GM12878 (cell line): ENCODE measurements at regions not wholly inside any gene's neighbourhood (a gene's known extent, or its start where the extent isn't known, plus 50 kb on each side); places are given as distances from the start of the nearest gene placed in this dataset.

Experiments
- ATAC-seq: fragments of 200-7000 bp; cut with Tn5 transposase; 3 replicates; pipeline ENCODE4 v1.9.1; 2020; ENCODE audit warnings: mild to moderate bottlenecking, moderate library complexity
- BruUV-seq: library from RNA; stranded (reverse); fragments of 400-500 nt; replicated peaks from 2 replicates; lab custom pipeline; 2021; lab: Mats Ljungman, UMichigan
- CTCF ChIA-PET: fragments of 300-600 bp; sonication (Branson Sonifier 250); formaldehyde crosslinking; extraction: SDS; loops from one replicate; lab custom pipeline; 2021; ENCODE audit warnings: inconsistent platforms; lab: Yijun Ruan, JAX
- POLR2A ChIA-PET: fragments of 350-600 bp; formaldehyde crosslinking; extraction: SDS; loops from one replicate; lab custom pipeline; 2021; ENCODE audit warnings: inconsistent platforms; lab: Charles Lee
- RAD21 ChIA-PET: fragments of 300-600 bp; sonication (Branson Sonifier 250); formaldehyde crosslinking; loops from one replicate; lab custom pipeline; 2023; ENCODE audit warnings: antibody characterized with exemption; ENCODE audit not compliant: unreplicated experiment; lab: Charles Lee
- SMC1A ChIA-PET: fragments of 300-600 bp; sonication (Branson Sonifier 250); formaldehyde crosslinking; loops from one replicate; lab custom pipeline; 2023; ENCODE audit not compliant: unreplicated experiment, uncharacterized antibody; lab: Charles Lee
- DNase-seq: peaks from one replicate; pipeline ENCODE4 v3.0.0-alpha.2; 2011; ENCODE audit warnings: low read depth, low spot score
- FAIRE-seq: peaks from 3 replicates; lab custom pipeline; 2011; peaks lifted over from hg19 to GRCh38; lab: Jason Lieb, UNC
- H2AFZ ChIP-seq: 2 replicates; pipeline ENCODE4 v1.6.0; 2011; ENCODE audit warnings: low read depth, low read length, control low read depth; ENCODE audit not compliant: control insufficient read depth
- H3K27ac ChIP-seq: 2 replicates; pipeline ENCODE4 v1.5.1; 2011; ENCODE audit warnings: control low read depth; ENCODE audit not compliant: control insufficient read depth, insufficient read depth
- H3K27me3 ChIP-seq, 2 experiments: replicated peaks in 1 of 2; 2 replicates each; pipeline versions ENCODE4 v1.6.0 to v1.6.1; 2011; ENCODE audit warnings: low read length in 1 of 2; ENCODE audit not compliant: control insufficient read depth in 2 of 2, insufficient read depth in 2 of 2
- H3K36me3 ChIP-seq, 2 experiments: 2 replicates each; pipeline ENCODE4 v1.5.1; 2011; ENCODE audit warnings: low read length in 1 of 2; ENCODE audit not compliant: control insufficient read depth in 2 of 2, insufficient read depth in 2 of 2
- H3K4me1 ChIP-seq: 2 replicates; pipeline ENCODE4 v1.6.1; 2011; ENCODE audit warnings: mild to moderate bottlenecking, low read length, moderate library complexity, mixed read lengths; ENCODE audit not compliant: control insufficient read depth, insufficient read depth
- H3K4me2 ChIP-seq: 2 replicates; pipeline ENCODE4 v1.6.0; 2011; ENCODE audit warnings: control low read depth; ENCODE audit not compliant: control insufficient read depth, insufficient read depth
- H3K4me3 ChIP-seq: fragments of 200-600 bp; sonication (generic); 2 replicates; pipeline ENCODE4 v1.5.1; 2016
- H3K79me2 ChIP-seq: 2 replicates; pipeline ENCODE4 v1.6.0; 2011; ENCODE audit warnings: low read length; ENCODE audit not compliant: control insufficient read depth, insufficient read depth
- H3K9ac ChIP-seq: 2 replicates; pipeline ENCODE4 v1.8.0; 2011; ENCODE audit warnings: low read length, control low read depth, mixed read lengths; ENCODE audit not compliant: control insufficient read depth, insufficient read depth
- H3K9me3 ChIP-seq: replicated peaks from 3 replicates; pipeline ENCODE4 v1.5.1; 2011; ENCODE audit warnings: mild to moderate bottlenecking, low read length; ENCODE audit not compliant: control insufficient read depth, insufficient read depth
- H4K20me1 ChIP-seq: 2 replicates; pipeline ENCODE4 v1.6.0; 2011; ENCODE audit not compliant: control insufficient read depth, insufficient read depth
- BRCA1 ChIP-seq: IDR thresholded peaks from 2 replicates; pipeline ENCODE4 v1.6.1; 2011; ENCODE audit warnings: low read depth, low read length, improper control_type of control experiment
- HCFC1 ChIP-seq: fragments of 150-350 bp; IDR thresholded peaks from 2 replicates; pipeline ENCODE4 v1.6.1; 2014; ENCODE audit warnings: low read length
- IKZF2 ChIP-seq, 2 experiments: fragments of 450-650 bp; IDR thresholded peaks; 2 replicates each; pipeline ENCODE4 v1.6.1; 2017; ENCODE audit warnings: mild to moderate bottlenecking in 2 of 2, moderate library complexity in 2 of 2
- KDM1A ChIP-seq: fragments of 200-600 bp; sonication (generic); IDR thresholded peaks from 2 replicates; pipeline ENCODE4 v1.6.1; 2016; ENCODE audit warnings: borderline replicate concordance
- MYC ChIP-seq: IDR thresholded peaks from 2 replicates; pipeline ENCODE4 v1.6.1; 2011; ENCODE audit warnings: mild to moderate bottlenecking, low read length, moderate library complexity, inconsistent platforms; ENCODE audit not compliant: insufficient read depth, insufficient replicate concordance, insufficient read length, severe bottlenecking
- NFIC ChIP-seq: IDR thresholded peaks from 2 replicates; pipeline ENCODE4 v1.6.1; 2012; ENCODE audit warnings: low read depth, mild to moderate bottlenecking, inconsistent platforms, low read length, moderate library complexity
- NFXL1 ChIP-seq: fragments of 450-650 bp; IDR thresholded peaks from 2 replicates; pipeline ENCODE4 v1.6.1; 2017; ENCODE audit warnings: antibody characterized with exemption, mild to moderate bottlenecking, borderline replicate concordance
- NR2C1 ChIP-seq: fragments of 450-650 bp; IDR thresholded peaks from 2 replicates; pipeline ENCODE4 v1.6.1; 2017; ENCODE audit warnings: antibody characterized with exemption, mild to moderate bottlenecking, moderate library complexity
- PAX5 ChIP-seq: IDR thresholded peaks from 2 replicates; pipeline ENCODE4 v1.6.1; 2011; ENCODE audit warnings: low read depth, low read length, borderline replicate concordance
- POLR2AphosphoS2 ChIP-seq: IDR thresholded peaks from 2 replicates; pipeline ENCODE4 v1.6.1; 2011; ENCODE audit warnings: low read depth, mild to moderate bottlenecking, low read length, improper control_type of control experiment, moderate library complexity
- RCOR1 ChIP-seq: conservative IDR thresholded peaks from 2 replicates; pipeline ENCODE4 v1.6.1; 2012; ENCODE audit warnings: low read depth, low read length, improper control_type of control experiment
- SMAD5 ChIP-seq: IDR thresholded peaks from 2 replicates; pipeline ENCODE4 v1.6.1; 2016; ENCODE audit warnings: antibody characterized with exemption, low read depth
- SUPT20H ChIP-seq: IDR thresholded peaks from 2 replicates; pipeline ENCODE4 v1.6.1; 2011; ENCODE audit warnings: low read depth, mild to moderate bottlenecking, low read length, moderate library complexity, borderline replicate concordance; ENCODE audit not compliant: control insufficient read depth
- TCF3 ChIP-seq: IDR thresholded peaks from 2 replicates; pipeline ENCODE4 v1.6.1; 2012; ENCODE audit warnings: low read depth, mild to moderate bottlenecking, low read length, borderline replicate concordance; ENCODE audit not compliant: insufficient read depth
- WGBS: methylation state at CpG from one replicate; pipeline ENCODE4 v1.1.6; 2016; ENCODE audit warnings: low lambda C conversion rate; ENCODE audit not compliant: insufficient replicate concordance, insufficient coverage; ENCODE audit errors: missing lambda C conversion rate; 5-methylcytosine and 5-hydroxymethylcytosine counted together
- in situ Hi-C: fragments of 300-500 bp; cut with MboI; formaldehyde crosslinking; loops from 9 replicates; pipeline ENCODE4 v1.14.3; 2018; ENCODE audit warnings: mixed read lengths
- intact Hi-C: fragments of 100-400 bp; cut with micrococcal nuclease; formaldehyde crosslinking; loops from one replicate; pipeline ENCODE4 v1.14.2; 2022; ENCODE audit not compliant: unreplicated experiment
- TF ChIP-seq, protein P1 (sequence below): fragments of 450-650 bp; formaldehyde crosslinking; IDR thresholded peaks from 2 replicates; pipeline ENCODE4 v1.4.0; 2020; ENCODE audit warnings: mild to moderate bottlenecking, moderate library complexity
- TF ChIP-seq, protein P2 (sequence below): IDR thresholded peaks from 2 replicates; pipeline ENCODE4 v1.6.1; 2011; ENCODE audit warnings: borderline replicate concordance, low read depth, mild to moderate bottlenecking, moderate library complexity, low read length; ENCODE audit not compliant: insufficient read depth, poor library complexity, severe bottlenecking

- CTCF ChIA-PET: interaction anchor here (1.0 kb wide), 1 partner anchor 190 kb away, joined by 3 read pairs; no protein-coding TSS in a partner anchor
These were observed 285.7 kb downstream of the BTBD3 start for GRCh38 chr20:12203399-12203798.

GRCh38 chr20:12203981-12204380 is 286.3 kb downstream of the BTBD3 start:
- Histone ChIP-seq H3K9ac (no peak overlapping the region), H3K4me2 (no peak overlapping the region), H3K4me1 (no peaks in the 10 kb centered on the region), H3K4me3 (no peak overlapping the region), H3K27me3 (no peaks in the 10 kb centered on the region), H2AFZ (no peak overlapping the region), H3K27ac (no peak overlapping the region), H3K9me3 (no peaks in the 10 kb centered on the region), H3K36me3 (no peaks in the 10 kb centered on the region), H3K79me2 (no peaks in the 10 kb centered on the region), H4K20me1 (no peaks in the 10 kb centered on the region)
- POLR2A ChIA-PET: no interaction called here
- no peak for DNase-seq
- SMC1A ChIA-PET: no interaction called here
- 5% methylated on average over 1 of the region's 1 CpG for WGBS
- in situ Hi-C loops: no loop called here
- intact Hi-C loops: loop anchor here (10.0 kb wide), 1 partner anchor 289 kb away; the partner anchor contains the start of gene BTBD3
- no TSS peak for BruUV-seq
- RAD21 ChIA-PET: no interaction called here
- ATAC-seq: no peak
- CTCF ChIA-PET: interaction anchor here (0.9 to 1.3 kb wide), 2 partner anchors 197 to 291 kb away, joined by 3 read pairs; no protein-coding TSS in a partner anchor
- no peak for FAIRE-seq
- no peak for TF ChIP-seq HCFC1
- TF ChIP-seq, protein P1, sequence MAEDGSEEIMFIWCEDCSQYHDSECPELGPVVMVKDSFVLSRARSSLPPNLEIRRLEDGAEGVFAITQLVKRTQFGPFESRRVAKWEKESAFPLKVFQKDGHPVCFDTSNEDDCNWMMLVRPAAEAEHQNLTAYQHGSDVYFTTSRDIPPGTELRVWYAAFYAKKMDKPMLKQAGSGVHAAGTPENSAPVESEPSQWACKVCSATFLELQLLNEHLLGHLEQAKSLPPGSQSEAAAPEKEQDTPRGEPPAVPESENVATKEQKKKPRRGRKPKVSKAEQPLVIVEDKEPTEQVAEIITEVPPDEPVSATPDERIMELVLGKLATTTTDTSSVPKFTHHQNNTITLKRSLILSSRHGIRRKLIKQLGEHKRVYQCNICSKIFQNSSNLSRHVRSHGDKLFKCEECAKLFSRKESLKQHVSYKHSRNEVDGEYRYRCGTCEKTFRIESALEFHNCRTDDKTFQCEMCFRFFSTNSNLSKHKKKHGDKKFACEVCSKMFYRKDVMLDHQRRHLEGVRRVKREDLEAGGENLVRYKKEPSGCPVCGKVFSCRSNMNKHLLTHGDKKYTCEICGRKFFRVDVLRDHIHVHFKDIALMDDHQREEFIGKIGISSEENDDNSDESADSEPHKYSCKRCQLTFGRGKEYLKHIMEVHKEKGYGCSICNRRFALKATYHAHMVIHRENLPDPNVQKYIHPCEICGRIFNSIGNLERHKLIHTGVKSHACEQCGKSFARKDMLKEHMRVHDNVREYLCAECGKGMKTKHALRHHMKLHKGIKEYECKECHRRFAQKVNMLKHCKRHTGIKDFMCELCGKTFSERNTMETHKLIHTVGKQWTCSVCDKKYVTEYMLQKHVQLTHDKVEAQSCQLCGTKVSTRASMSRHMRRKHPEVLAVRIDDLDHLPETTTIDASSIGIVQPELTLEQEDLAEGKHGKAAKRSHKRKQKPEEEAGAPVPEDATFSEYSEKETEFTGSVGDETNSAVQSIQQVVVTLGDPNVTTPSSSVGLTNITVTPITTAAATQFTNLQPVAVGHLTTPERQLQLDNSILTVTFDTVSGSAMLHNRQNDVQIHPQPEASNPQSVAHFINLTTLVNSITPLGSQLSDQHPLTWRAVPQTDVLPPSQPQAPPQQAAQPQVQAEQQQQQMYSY (CRISPR knock-in tag): no peak
- no peak for TF ChIP-seq KDM1A
- TF ChIP-seq NFIC: no peak
- TF ChIP-seq RCOR1: no peak
- TF ChIP-seq MYC: no peak
- no peak for TF ChIP-seq IKZF2 (IDR thresholded peaks at IDR 0.05)
- no peak for TF ChIP-seq SUPT20H
- TF ChIP-seq NFXL1: no peak
- TF ChIP-seq PAX5: no peak

More at GRCh38 chr20:12203399-12203798, 285.7 kb downstream of the BTBD3 start:
- ChIA-PET RAD21 (no interaction called here), SMC1A (no interaction called here), POLR2A (no interaction called here)
- in situ Hi-C loops: no loop called here
- DNase-seq (no peak), FAIRE-seq (no peak), ATAC-seq (no peak)
- Histone ChIP-seq H3K4me1 (no peaks in the 10 kb centered on the region), H3K9ac (no peak overlapping the region), H3K4me2 (no peak overlapping the region), H4K20me1 (no peaks in the 10 kb centered on the region), H3K36me3 (no peaks in the 10 kb centered on the region), H3K4me3 (no peak overlapping the region), H3K27me3 (no peaks in the 10 kb centered on the region), H3K27ac (no peak overlapping the region), H3K9me3 (no peaks in the 10 kb centered on the region), H3K79me2 (no peaks in the 10 kb centered on the region), H2AFZ (no peak overlapping the region)
- no peak for TF ChIP-seq SMAD5
- TF ChIP-seq, protein P2, sequence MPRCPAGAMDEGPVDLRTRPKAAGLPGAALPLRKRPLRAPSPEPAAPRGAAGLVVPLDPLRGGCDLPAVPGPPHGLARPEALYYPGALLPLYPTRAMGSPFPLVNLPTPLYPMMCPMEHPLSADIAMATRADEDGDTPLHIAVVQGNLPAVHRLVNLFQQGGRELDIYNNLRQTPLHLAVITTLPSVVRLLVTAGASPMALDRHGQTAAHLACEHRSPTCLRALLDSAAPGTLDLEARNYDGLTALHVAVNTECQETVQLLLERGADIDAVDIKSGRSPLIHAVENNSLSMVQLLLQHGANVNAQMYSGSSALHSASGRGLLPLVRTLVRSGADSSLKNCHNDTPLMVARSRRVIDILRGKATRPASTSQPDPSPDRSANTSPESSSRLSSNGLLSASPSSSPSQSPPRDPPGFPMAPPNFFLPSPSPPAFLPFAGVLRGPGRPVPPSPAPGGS: no peak
- TF ChIP-seq POLR2AphosphoS2: no peak
- no peak for TF ChIP-seq TCF3
- TF ChIP-seq BRCA1: no peak
- no peak for TF ChIP-seq NR2C1
- TF ChIP-seq HCFC1: no peak
- no TSS peak for BruUV-seq
- intact Hi-C loops: loop anchor here (10.0 kb wide), 1 partner anchor 289 kb away; the partner anchor contains the start of gene BTBD3
